A673 (cell line): ENCODE measurements at regions not wholly inside any gene's neighbourhood (a gene's known extent, or its start where the extent isn't known, plus 50 kb on each side); places are given as distances from the start of the nearest gene placed in this dataset.

Experiments
- CTCF ChIP-seq: fragments of 300-800, 200-600 bp; sonication (generic); conservative IDR thresholded peaks from 2 replicates; pipeline ENCODE4 v1.5.1; 2017; ENCODE audit warnings: low read depth, mild to moderate bottlenecking, antibody characterized with exemption, low read length, moderate library complexity, mixed read lengths
- EZH2 ChIP-seq: fragments of 200-600 bp; sonication (generic); IDR thresholded peaks from 2 replicates; pipeline ENCODE4 v1.6.1; 2017; ENCODE audit warnings: borderline replicate concordance, low read depth, mild to moderate bottlenecking, mixed read lengths, antibody characterized with exemption, low read length; ENCODE audit not compliant: poor library complexity, severe bottlenecking

- TF ChIP-seq CTCF (no peak), EZH2 (no peak)
Observed at GRCh38 chr6:148239801-148240460, 102.7 kb upstream of the SASH1 start.
